DMS53 (cell line): ENCODE measurements at regions not wholly inside any gene's neighbourhood (a gene's known extent, or its start where the extent isn't known, plus 50 kb on each side); places are given as distances from the start of the nearest gene placed in this dataset.
"Not testable (repeated sequence)": the region's sequence is repeated elsewhere in the genome, so short reads cannot be mapped to it uniquely, and the experiment has no call there.

ENCODE experiments used
- DNase-seq: peaks from one replicate; lab custom pipeline; 2025; lab: John Stamatoyannopoulos, UW

- no peak for DNase-seq
These were observed 112.7 kb downstream of the TANC2 start for GRCh38 chr17:63078707-63079106.

DNA sequence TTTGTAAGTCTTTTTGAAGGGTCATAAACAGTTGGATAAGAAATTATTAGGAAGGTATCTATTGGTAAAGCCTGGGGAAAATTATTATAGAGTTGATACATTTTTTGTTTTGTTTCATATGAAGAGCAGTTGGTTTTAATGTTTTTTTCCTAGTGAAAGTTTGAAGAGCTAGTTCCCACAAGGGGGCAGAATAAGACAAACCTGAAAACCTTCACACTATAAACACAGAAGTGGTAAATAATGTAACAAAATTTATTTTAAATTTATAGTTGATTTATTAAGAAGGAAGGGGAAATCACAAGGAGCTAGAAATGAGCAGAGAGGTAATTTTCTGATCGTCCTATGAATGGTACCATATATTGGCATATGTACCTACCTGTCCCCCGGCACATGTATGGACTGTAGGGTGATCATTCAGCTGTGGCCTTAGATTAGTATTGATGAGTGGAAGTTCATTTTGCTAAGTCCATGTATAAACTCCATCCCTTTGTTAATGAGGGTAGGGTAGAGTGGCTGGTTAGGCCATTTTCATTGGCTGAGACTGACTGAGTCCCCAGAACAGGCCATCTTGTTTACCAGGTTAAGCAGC lies 116.3 kb downstream of the TANC2 start:
- DNase-seq: peak; percentile 14

DNA sequence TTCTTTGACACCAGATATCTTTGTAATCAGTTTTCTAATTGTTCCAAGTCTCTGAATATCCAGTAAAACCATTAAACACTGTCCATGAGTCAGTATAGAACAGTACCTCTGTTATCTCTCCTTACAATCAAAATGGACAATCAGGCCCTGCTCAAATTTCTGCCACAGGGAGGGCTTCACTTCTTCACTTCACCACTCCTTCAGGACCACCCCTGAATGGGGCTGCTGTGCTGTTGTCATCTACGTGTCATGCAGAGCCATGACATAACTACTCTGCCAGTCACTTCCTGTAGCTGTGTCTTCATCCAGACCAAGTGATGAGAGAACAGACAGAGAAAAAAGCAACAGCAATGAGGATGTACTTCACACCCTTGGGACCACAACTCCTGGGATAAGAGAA lies 116.9 kb downstream of the TANC2 start:
- DNase-seq: peak; percentile 3

DNA sequence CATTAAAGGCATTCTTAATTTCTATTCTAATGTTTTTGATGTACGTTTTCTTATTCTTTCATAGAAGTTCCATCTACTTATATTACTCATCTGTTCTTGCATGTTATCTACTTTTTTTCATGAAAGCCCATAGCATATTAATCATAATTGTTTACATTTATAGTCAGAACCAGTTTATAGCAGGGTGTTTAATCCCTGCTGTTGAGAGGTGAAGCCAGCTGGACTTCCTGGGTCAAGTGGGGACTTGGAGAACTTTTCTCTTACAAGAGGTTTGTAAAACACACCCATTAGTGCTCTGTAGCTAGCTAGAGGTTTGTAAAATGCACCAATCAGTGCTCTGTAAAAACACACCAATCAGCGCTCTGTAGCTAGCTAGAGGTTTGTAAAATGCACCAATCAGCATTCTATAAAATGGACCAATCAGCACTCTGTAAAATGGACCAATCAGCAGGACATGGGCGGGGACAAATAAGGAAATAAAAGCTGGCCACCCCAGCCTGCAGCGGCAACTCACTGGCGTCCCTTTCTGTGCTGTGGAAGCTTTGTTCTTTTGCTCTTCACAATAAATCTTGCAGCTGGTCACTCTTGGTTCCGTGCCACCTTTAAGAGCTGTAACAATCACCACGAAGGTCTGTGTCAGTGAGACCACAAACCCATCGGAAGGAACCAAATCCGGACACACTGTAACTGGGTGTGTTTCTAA lies 120.6 kb downstream of the TANC2 start:
- DNase-seq: peak; percentile 45

- DNase-seq: not testable (repeated sequence)
These were observed 124.5 kb downstream of the TANC2 start for GRCh38 chr17:63090358-63091114.

- DNase-seq: not testable (repeated sequence)
These were observed 125.9 kb downstream of the TANC2 start for GRCh38 chr17:63091909-63092308.

- no peak for DNase-seq
These were observed 128.6 kb downstream of the TANC2 start for GRCh38 chr17:63094631-63095030.

- no peak for DNase-seq
These were observed 129.4 kb downstream of the TANC2 start for GRCh38 chr17:63095459-63095858.

- no peak for DNase-seq
These were observed 129.8 kb downstream of the TANC2 start for GRCh38 chr17:63095879-63096278.

GRCh38 chr17:63096426-63096825 lies 130.4 kb downstream of the TANC2 start:
- no peak for DNase-seq

GRCh38 chr17:63099425-63099824 lies 133.4 kb downstream of the TANC2 start:
- DNase-seq: no peak

- no peak for DNase-seq
These were observed 136.0 kb downstream of the TANC2 start for GRCh38 chr17:63102034-63102433.

DNA sequence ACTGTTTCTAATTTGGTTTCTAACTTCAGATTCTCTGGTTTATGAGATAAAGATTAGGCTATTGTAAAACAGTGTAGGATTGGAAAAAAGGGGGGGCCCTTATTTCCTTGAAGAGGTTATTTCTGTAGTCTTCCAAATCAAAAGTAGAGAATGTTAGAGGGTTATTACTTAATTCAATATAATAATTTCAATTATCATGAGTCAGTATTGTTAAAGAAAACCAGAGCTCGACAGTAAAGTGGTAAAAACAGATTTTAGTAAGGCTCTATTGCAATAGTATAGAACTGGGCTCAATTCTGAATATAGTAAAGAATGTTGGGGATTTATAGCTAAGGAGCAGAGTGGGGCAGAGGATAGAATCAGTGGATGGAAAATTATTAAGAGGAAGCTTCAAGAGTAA lies 140.0 kb downstream of the TANC2 start:
- no peak for DNase-seq

DNA sequence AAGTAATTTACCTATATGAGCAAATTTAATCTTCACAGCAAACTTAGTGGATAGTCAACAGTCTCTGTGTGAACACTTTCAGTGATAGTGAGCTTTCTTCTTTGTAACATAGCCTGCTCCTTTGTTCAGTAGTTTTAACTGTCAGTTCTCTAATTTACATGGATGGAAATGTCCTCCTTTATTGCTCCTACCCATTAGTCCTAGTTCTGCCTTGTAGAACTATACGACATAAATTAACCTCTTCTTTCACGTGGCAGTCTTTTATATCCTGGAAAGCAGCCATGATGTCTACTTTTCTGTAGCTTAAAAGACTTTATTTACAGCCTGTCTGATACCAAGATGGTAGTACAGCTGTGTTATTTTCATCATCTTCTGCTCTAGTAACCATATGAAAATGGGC lies 143.6 kb downstream of the TANC2 start:
- no peak for DNase-seq

DNA sequence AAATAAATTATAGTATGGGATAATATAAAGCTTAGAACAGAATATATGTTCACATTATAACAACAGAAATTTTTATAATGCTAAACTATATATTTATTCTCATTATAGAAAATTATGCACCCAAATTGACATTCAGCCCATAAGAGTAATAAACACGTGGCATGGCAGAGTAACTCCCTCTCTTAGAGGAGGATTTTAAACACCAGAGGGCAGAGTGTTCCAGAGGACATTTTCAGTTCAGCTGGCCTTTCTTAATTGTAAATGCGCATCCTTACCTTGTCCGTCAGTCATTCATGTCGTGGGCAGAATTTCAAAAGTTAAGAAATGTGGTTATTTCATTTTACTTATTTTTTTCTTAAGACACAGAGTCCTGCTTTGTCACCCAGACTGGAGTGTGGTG lies 147.1 kb downstream of the TANC2 start:
- DNase-seq: no peak

- DNase-seq: no peak
These were observed 150.2 kb downstream of the TANC2 start for GRCh38 chr17:63116228-63116627.

DNA sequence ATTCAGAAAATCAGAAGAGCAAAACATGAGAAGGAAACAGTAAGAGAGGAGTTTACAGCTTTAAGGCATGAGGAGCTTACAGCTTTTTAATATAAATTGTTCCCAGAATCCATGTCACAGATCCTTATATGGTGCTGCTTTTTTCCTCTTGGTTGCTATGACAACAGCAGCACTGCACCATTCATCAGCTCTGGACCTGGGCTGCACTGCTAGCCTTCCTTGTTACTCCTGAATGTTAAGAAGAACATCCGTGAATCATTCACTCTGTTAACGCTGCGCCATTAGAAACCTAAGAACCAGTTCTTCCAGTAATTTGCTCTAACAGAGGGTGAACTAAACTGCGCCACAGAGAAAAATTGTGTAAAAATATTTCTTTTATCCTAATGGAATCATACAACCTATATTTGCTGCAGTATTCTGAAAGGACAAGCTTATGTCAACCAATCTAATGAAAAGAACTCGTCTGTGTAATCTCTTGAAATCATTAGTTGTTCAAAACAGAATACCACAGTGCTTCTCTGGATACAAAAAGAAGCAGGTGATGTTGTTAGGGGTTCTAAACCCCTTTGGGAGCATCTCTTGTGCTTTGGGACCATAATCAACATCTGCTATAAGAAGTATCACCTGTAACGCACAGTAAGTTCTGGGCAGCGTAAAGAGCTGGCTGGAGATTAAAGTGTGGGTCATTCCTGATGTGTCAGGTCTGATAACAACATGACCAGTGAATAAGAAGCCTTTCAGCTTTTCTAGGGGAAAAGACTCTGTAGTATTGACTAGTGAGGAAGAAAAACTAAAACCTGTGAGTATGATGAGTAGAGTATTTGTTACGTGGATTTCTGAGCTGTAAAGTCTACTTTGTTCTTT lies 151.2 kb downstream of the TANC2 start:
- DNase-seq: peak; percentile 72

- DNase-seq: no peak
These were observed 154.4 kb downstream of the TANC2 start for GRCh38 chr17:63120406-63120805.

GRCh38 chr17:63124536-63124935 lies 158.5 kb downstream of the TANC2 start:
- peak; percentile 3 for DNase-seq

GRCh38 chr17:63124958-63125357 lies 158.9 kb downstream of the TANC2 start:
- no peak for DNase-seq

- no peak for DNase-seq
These were observed 160.0 kb downstream of the TANC2 start for GRCh38 chr17:63125987-63126386.

DNA sequence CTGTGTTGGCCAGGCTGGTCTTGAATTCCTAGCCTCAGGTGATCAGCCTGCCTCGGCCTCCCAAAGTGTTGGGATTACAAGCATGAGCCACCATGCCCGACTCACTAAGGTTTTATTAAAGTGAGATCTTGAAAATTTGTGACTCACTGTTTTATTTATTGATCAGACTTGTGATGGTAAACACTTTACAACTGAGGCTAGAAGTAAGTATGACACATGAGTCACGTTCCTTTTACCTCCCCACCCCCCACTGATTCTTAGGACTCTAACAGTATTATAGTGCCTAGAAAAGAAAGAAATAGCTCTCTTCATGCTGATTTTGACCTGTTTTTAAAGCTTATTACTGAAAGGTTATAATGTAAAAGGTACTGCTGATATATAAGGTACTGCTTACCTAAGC lies 160.6 kb downstream of the TANC2 start:
- peak; percentile 39 for DNase-seq
